GM19467 (cell line): ENCODE measurements at regions not wholly inside any gene's neighbourhood (a gene's known extent, or its start where the extent isn't known, plus 50 kb on each side); places are given as distances from the start of the nearest gene placed in this dataset.

Experiments used
- ATAC-seq: cut with Tn5 transposase; IDR thresholded peaks from one replicate; pipeline ENCODE4 v1.9.1; 2021; ENCODE audit warnings: mild to moderate bottlenecking, moderate library complexity; ENCODE audit not compliant: unreplicated experiment

- no peak for ATAC-seq
Measured at GRCh38 chr2:129247751-129248150, 731.7 kb upstream of the RAB6C start.

GRCh38 chr2:129248198-129248597 is 731.3 kb upstream of the RAB6C start:
- ATAC-seq = no peak

GRCh38 chr2:129252781-129253460 is 726.5 kb upstream of the RAB6C start:
- no peak for ATAC-seq

GRCh38 chr2:129253461-129253812 is 726.0 kb upstream of the RAB6C start:
- no peak for ATAC-seq

GRCh38 chr2:129254718-129255117 is 724.7 kb upstream of the RAB6C start:
- no peak for ATAC-seq

GRCh38 chr2:129255610-129256313 is 723.7 kb upstream of the RAB6C start:
- no peak for ATAC-seq

- ATAC-seq = no peak
Measured at GRCh38 chr2:129256642-129257041, 722.8 kb upstream of the RAB6C start.

GRCh38 chr2:129262934-129263333 is 716.5 kb upstream of the RAB6C start:
- ATAC-seq = no peak

- no peak for ATAC-seq
Measured at GRCh38 chr2:129263939-129264338, 715.5 kb upstream of the RAB6C start.

- ATAC-seq = no peak
Measured at GRCh38 chr2:129267559-129267958, 711.9 kb upstream of the RAB6C start.

- no peak for ATAC-seq
Measured at GRCh38 chr2:129273266-129274037, 706.0 kb upstream of the RAB6C start.

GRCh38 chr2:129274038-129274415 is 705.4 kb upstream of the RAB6C start:
- no peak for ATAC-seq

GRCh38 chr2:129274918-129275317 is 704.5 kb upstream of the RAB6C start:
- no peak for ATAC-seq

GRCh38 chr2:129275706-129276105 is 703.8 kb upstream of the RAB6C start:
- no peak for ATAC-seq

- ATAC-seq = no peak
Measured at GRCh38 chr2:129276978-129277584, 702.4 kb upstream of the RAB6C start.

GRCh38 chr2:129277585-129277981 is 701.9 kb upstream of the RAB6C start:
- no peak for ATAC-seq

- ATAC-seq = no peak
Measured at GRCh38 chr2:129281791-129282530, 697.5 kb upstream of the RAB6C start.

- no peak for ATAC-seq
Measured at GRCh38 chr2:129285012-129285411, 694.5 kb upstream of the RAB6C start.

GRCh38 chr2:129293326-129293725 is 686.1 kb upstream of the RAB6C start:
- no peak for ATAC-seq

- no peak for ATAC-seq
Measured at GRCh38 chr2:129296396-129296795, 683.1 kb upstream of the RAB6C start.

GRCh38 chr2:129296806-129297205 is 682.7 kb upstream of the RAB6C start:
- no peak for ATAC-seq
